Esophagus muscularis mucosa (tissue), 3 donors: ENCODE measurements at regions not wholly inside any gene's neighbourhood (a gene's known extent, or its start where the extent isn't known, plus 50 kb on each side); places are given as distances from the start of the nearest gene placed in this dataset.

ENCODE experiments used
- POLR2A ChIP-seq: fragments of 450-650 bp; IDR thresholded peaks from one replicate; pipeline ENCODE4 v1.6.1; 2017; ENCODE audit warnings: antibody characterized with exemption, moderate library complexity, mild to moderate bottlenecking, low read depth
- POLR2AphosphoS5 ChIP-seq, 2 donors: sonication (generic); formaldehyde crosslinking; IDR thresholded peaks; one replicate each; pipeline ENCODE4 v1.6.1; 2017; ENCODE audit warnings: antibody characterized with exemption in 2 of 2
- TF ChIP-seq, protein P1 (sequence below), 3 experiments: fragments of 200-600 bp in 2 of 3; fragments of 450-650 bp in 1 of 3; sonication (generic) in 2 of 3; IDR thresholded peaks; one replicate each; pipeline ENCODE4 v1.5.1; 2017 to 2019; ENCODE audit warnings: antibody characterized with exemption in 3 of 3, mild to moderate bottlenecking in 2 of 3, moderate library complexity in 1 of 3

DNA sequence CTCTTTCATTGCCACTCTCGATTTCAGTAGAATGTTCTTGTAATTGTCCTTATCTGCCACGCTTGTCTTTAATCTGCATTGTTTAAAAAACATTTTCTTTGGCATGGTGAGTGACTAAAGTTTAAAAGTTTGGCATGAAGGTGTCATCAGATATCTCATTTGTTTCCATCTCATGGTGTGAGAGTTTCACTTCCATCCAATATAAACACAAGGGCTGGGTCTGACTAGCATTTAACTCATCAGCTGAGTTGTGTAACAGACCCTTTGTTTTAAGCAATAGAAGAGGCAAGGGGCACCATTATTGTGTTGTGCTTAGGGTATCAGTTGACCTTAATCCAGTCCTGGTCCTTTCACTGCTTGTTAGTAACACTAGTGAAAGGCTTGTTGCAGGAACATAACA, 49.9 kb upstream of the IL12A start:
- TF ChIP-seq POLR2AphosphoS5 (IDR thresholded peaks at IDR 0.05) (no peak), POLR2A (no peak)
- TF ChIP-seq, protein P1, sequence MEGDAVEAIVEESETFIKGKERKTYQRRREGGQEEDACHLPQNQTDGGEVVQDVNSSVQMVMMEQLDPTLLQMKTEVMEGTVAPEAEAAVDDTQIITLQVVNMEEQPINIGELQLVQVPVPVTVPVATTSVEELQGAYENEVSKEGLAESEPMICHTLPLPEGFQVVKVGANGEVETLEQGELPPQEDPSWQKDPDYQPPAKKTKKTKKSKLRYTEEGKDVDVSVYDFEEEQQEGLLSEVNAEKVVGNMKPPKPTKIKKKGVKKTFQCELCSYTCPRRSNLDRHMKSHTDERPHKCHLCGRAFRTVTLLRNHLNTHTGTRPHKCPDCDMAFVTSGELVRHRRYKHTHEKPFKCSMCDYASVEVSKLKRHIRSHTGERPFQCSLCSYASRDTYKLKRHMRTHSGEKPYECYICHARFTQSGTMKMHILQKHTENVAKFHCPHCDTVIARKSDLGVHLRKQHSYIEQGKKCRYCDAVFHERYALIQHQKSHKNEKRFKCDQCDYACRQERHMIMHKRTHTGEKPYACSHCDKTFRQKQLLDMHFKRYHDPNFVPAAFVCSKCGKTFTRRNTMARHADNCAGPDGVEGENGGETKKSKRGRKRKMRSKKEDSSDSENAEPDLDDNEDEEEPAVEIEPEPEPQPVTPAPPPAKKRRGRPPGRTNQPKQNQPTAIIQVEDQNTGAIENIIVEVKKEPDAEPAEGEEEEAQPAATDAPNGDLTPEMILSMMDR (IDR thresholded peaks at IDR 0.05): no peak
